SK-N-MC (cell line): ENCODE measurements at regions not wholly inside any gene's neighbourhood (a gene's known extent, or its start where the extent isn't known, plus 50 kb on each side); places are given as distances from the start of the nearest gene placed in this dataset.
"Not testable (repeated sequence)": the region's sequence is repeated elsewhere in the genome, so short reads cannot be mapped to it uniquely, and the experiment has no call there.

Source experiments
- DNase-seq: peaks from one replicate; pipeline ENCODE4 v3.0.0-alpha.2; 2011; ENCODE audit warnings: low read depth, low spot score
- H3K27ac ChIP-seq: fragments of 200-600 bp; sonication (generic); 2 replicates; pipeline ENCODE4 v1.5.1; 2016; ENCODE audit warnings: mixed run types
- H3K36me3 ChIP-seq: fragments of 200-600 bp; sonication (generic); 2 replicates; pipeline ENCODE4 v1.6.1; 2017; ENCODE audit warnings: antibody characterized with exemption, low read length, mixed read lengths; ENCODE audit not compliant: insufficient read depth
- H3K4me3 ChIP-seq: fragments of 200-600 bp; sonication (generic); 2 replicates; pipeline ENCODE4 v1.5.1; 2016
- H3K9ac ChIP-seq: fragments of 200-600 bp; sonication (generic); 2 replicates; pipeline ENCODE4 v1.8.0; 2017; ENCODE audit warnings: mixed run types, mixed read lengths; ENCODE audit not compliant: insufficient read length
- H3K9me3 ChIP-seq: fragments of 200-600 bp; sonication (generic); 2 replicates; pipeline ENCODE4 v1.6.1; 2017; ENCODE audit warnings: low read depth, mild to moderate bottlenecking, antibody characterized with exemption, low read length, moderate library complexity, mixed read lengths
- EZH2 ChIP-seq: fragments of 200-600 bp; sonication (generic); IDR thresholded peaks from one replicate; pipeline ENCODE4 v1.6.1; 2017; ENCODE audit warnings: antibody characterized with exemption
- FOXP2 ChIP-seq: optimal IDR thresholded peaks from 2 replicates; pipeline ENCODE3; 2011; ENCODE audit warnings: mild to moderate bottlenecking, moderate library complexity; ENCODE audit not compliant: insufficient read depth; ENCODE audit errors: extremely low read length, control extremely low read depth
- POLR2AphosphoS5 ChIP-seq: IDR thresholded peaks from 2 replicates; pipeline ENCODE4 v1.6.1; 2012; ENCODE audit warnings: mild to moderate bottlenecking, low read depth, low read length, borderline replicate concordance

DNA sequence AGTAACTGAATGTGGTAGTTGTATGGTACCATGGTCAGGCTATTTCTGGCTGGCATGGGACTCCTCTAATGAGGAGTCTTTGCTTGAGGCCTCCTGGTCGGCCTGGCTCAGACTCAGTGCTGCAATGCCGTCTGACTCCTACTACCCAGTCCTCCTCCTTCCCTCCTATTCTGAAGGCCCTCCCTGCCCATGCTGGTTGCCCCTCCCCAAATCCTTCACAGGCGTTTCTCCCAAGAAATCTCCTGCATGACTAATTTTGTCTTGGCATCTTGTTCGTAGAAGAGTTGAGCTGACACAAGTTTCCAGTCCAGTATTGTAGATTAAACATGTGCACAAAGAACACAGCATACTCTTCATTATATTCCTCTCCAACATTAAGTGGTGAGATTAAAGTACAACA, 115.5 kb downstream of the NFKBIZ start:
- Histone ChIP-seq H3K9ac (no peak overlapping the region), H3K27ac (no peak overlapping the region)
- TF ChIP-seq EZH2 (no peak), POLR2AphosphoS5 (no peak), FOXP2 (no peak)

DNA sequence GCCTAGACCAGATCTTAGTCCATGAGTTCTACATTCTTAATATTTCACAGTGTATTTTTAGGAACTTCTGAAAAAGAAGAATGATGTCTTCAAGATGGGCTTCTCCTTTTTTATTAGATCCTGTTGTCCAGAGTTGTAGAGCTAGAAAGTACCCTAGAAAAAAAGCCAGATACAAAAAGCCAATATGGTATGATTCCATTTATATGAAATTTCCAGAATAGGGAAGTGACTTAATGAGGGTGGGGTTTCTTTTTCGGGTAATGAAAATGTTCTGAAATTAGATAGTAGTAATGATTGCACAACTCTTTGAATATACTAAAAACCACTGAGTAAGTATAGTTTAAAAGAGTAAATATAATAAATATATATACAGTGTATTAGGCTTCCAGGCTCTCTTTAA, 116.9 kb downstream of the NFKBIZ start:
- DNase-seq = no peak
- Histone ChIP-seq H3K9me3 (no peaks in the 10 kb centered on the region), H3K4me3 (no peak overlapping the region), H3K9ac (no peak overlapping the region), H3K36me3 (no peaks in the 10 kb centered on the region), H3K27ac (no peak overlapping the region)
- TF ChIP-seq EZH2 = no peak
- no peak for TF ChIP-seq POLR2AphosphoS5
- no peak for TF ChIP-seq FOXP2

More for the DNA sequence above, 115.5 kb downstream of the NFKBIZ start:
- Histone ChIP-seq H3K36me3 (no peaks in the 10 kb centered on the region), H3K4me3 (no peak overlapping the region), H3K9me3 (no peaks in the 10 kb centered on the region)
- DNase-seq = no peak

- Histone ChIP-seq H3K9me3 (no peaks in the 10 kb centered on the region), H3K36me3 (no peaks in the 10 kb centered on the region), H3K4me3 (no peak overlapping the region), H3K27ac (no peak overlapping the region), H3K9ac (no peak overlapping the region)
- TF ChIP-seq FOXP2 (no peak), EZH2 (no peak), POLR2AphosphoS5 (no peak)
- no peak for DNase-seq
Measured at GRCh38 chr3:101970212-101970611, 120.9 kb downstream of the NFKBIZ start.

DNA sequence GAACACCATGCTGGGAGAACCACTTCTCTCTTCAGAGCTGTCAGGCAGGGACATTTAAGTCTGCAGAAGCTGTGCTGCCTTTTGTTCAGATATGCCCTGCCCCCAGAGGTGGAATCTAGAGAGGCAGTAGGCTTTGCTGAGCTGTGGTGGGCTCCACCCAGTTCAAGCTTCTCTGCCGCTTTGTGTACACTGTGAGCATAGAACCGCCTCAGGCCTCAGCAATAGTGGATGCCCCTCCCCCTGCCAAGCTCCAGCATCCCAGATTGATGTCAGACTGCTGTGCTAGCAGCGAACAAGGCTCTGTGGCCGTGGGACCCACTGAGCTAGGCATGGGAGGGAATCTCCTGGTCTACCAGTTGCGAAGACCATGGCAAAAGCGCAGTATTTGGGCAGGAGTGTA, 121.6 kb downstream of the NFKBIZ start:
- no peak for TF ChIP-seq EZH2
- no peak for TF ChIP-seq FOXP2
- no peaks in the 10 kb centered on the region for H3K9me3 ChIP-seq
- no peaks in the 10 kb centered on the region for H3K36me3 ChIP-seq
- no peak overlapping the region for H3K9ac ChIP-seq
- DNase-seq = no peak
- H3K4me3 ChIP-seq = no peak overlapping the region
- H3K27ac ChIP-seq = no peak overlapping the region

- H3K27ac ChIP-seq = no peak overlapping the region
- no peak overlapping the region for H3K4me3 ChIP-seq
- H3K9me3 ChIP-seq = no peaks in the 10 kb centered on the region
- DNase-seq = no peak
- H3K9ac ChIP-seq = no peak overlapping the region
- no peak for TF ChIP-seq POLR2AphosphoS5
- no peak for TF ChIP-seq FOXP2
- no peak for TF ChIP-seq EZH2
- H3K36me3 ChIP-seq = no peaks in the 10 kb centered on the region
Measured at GRCh38 chr3:101972430-101973162, 123.3 kb downstream of the NFKBIZ start.

DNA sequence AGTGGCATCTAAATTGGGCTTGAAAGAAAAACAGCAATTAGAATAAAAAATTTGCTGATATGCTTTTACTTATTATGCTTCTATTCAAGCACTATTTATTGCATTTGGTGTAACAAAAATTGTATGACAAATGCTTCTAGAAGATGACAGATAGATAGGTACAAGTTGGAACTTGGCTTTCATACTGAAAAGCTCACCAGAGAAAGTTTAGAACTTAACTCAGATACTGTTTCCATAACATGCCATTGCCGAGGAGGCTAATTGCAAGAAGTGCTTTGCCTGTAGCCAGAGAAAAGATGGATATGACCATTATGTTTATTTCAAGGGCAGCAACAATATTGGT, 123.8 kb downstream of the NFKBIZ start:
- H3K36me3 ChIP-seq = no peaks in the 10 kb centered on the region
- DNase-seq = no peak
- no peak overlapping the region for H3K4me3 ChIP-seq
- H3K9me3 ChIP-seq = no peaks in the 10 kb centered on the region
- H3K9ac ChIP-seq = no peak overlapping the region
- TF ChIP-seq POLR2AphosphoS5 = no peak
- no peak for TF ChIP-seq FOXP2
- TF ChIP-seq EZH2 = no peak
- no peak overlapping the region for H3K27ac ChIP-seq

DNA sequence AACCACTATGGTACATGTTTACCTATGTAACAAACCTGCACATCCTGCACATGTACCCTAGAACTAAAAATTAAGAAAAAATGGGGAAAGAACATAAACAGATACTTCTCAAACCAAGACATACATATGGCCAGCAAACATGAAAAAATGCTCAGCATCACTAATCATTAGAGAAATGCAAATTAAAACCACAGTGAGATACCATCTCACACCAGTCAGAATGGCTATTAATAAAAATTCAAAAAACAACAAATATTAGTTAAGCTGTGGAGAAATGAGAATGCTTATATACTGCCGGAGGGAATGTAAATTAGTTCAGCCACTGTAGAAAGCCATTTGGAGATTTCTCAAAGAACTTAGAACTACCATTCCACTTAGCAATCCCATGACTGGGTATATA, 126.1 kb downstream of the NFKBIZ start:
- H3K9me3 ChIP-seq, H3K4me3 ChIP-seq, DNase-seq, H3K9ac ChIP-seq, H3K27ac ChIP-seq, H3K36me3 ChIP-seq: not testable (repeated sequence)

DNA sequence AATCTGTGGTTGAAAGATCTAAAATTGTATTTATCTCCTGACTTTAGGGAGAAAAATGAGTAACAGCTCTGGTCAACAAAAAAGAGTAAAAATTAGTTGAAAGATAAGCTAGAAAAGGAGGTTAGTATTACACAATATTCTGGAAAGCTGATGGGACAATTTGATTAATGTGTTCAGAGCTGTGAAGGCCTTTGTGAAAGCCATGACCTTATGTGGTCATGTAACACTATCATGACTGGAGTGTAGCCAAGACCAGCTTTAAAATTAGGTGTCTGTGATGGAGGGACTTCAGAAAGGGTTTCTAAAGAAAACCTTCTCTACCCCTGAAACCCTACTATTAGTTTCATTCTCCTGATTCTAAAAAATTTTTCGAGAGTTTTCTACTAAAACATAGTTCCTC, 127.2 kb downstream of the NFKBIZ start:
- Histone ChIP-seq H3K27ac (no peak overlapping the region), H3K36me3 (no peaks in the 10 kb centered on the region), H3K9ac (no peak overlapping the region), H3K4me3 (no peak overlapping the region), H3K9me3 (no peaks in the 10 kb centered on the region)
- DNase-seq = no peak
- no peak for TF ChIP-seq POLR2AphosphoS5
- TF ChIP-seq EZH2 = no peak
- TF ChIP-seq FOXP2 = no peak

- Histone ChIP-seq H3K27ac (no peak overlapping the region), H3K4me3 (no peak overlapping the region), H3K9me3 (no peaks in the 10 kb centered on the region), H3K36me3 (no peaks in the 10 kb centered on the region), H3K9ac (no peak overlapping the region)
- TF ChIP-seq FOXP2 (no peak), POLR2AphosphoS5 (no peak), EZH2 (no peak)
- no peak for DNase-seq
Measured at GRCh38 chr3:101978348-101978747, 129.0 kb downstream of the NFKBIZ start.
